SK-N-DZ (cell line): ENCODE measurements at regions not wholly inside any gene's neighbourhood (a gene's known extent, or its start where the extent isn't known, plus 50 kb on each side); places are given as distances from the start of the nearest gene placed in this dataset.
"Not testable (repeated sequence)": the region's sequence is repeated elsewhere in the genome, so short reads cannot be mapped to it uniquely, and the experiment has no call there.

Experiments used
- DNase-seq: peaks from one replicate; pipeline ENCODE4 v3.0.0-alpha.2; 2015; ENCODE audit warnings: low spot score

- DNase-seq, result no peak
Observed at GRCh38 chr5:51162245-51162644, 221.0 kb upstream of the ISL1 start.

GRCh38 chr5:51165621-51166020, 217.6 kb upstream of the ISL1 start:
- not testable (repeated sequence) for DNase-seq

GRCh38 chr5:51172903-51173626, 210.2 kb upstream of the ISL1 start:
- peak; percentile 73 for DNase-seq

- DNase-seq, result no peak
Observed at GRCh38 chr5:51181208-51181894, 201.9 kb upstream of the ISL1 start.

GRCh38 chr5:51185850-51186329, 197.4 kb upstream of the ISL1 start:
- peak; percentile 27 for DNase-seq

GRCh38 chr5:51188001-51188591, 195.2 kb upstream of the ISL1 start:
- DNase-seq, result peak; percentile 32

GRCh38 chr5:51194671-51195070, 188.6 kb upstream of the ISL1 start:
- no peak for DNase-seq

- no peak for DNase-seq
Observed at GRCh38 chr5:51201024-51201423, 182.2 kb upstream of the ISL1 start.

GRCh38 chr5:51201708-51202107, 181.5 kb upstream of the ISL1 start:
- no peak for DNase-seq

- no peak for DNase-seq
Observed at GRCh38 chr5:51202161-51202560, 181.1 kb upstream of the ISL1 start.

- DNase-seq, result no peak
Observed at GRCh38 chr5:51203598-51203997, 179.7 kb upstream of the ISL1 start.

GRCh38 chr5:51208296-51208695, 175.0 kb upstream of the ISL1 start:
- no peak for DNase-seq

- no peak for DNase-seq
Observed at GRCh38 chr5:51214746-51215145, 168.5 kb upstream of the ISL1 start.

GRCh38 chr5:51225789-51226742, 157.2 kb upstream of the ISL1 start:
- DNase-seq, result peak; percentile 60

- DNase-seq, result peak; percentile 35
Observed at GRCh38 chr5:51227963-51228470, 155.2 kb upstream of the ISL1 start.

GRCh38 chr5:51230336-51230735, 152.9 kb upstream of the ISL1 start:
- no peak for DNase-seq

- DNase-seq, result no peak
Observed at GRCh38 chr5:51242456-51242855, 140.8 kb upstream of the ISL1 start.

- DNase-seq, result not testable (repeated sequence)
Observed at GRCh38 chr5:51250957-51251356, 132.3 kb upstream of the ISL1 start.

- no peak for DNase-seq
Observed at GRCh38 chr5:51271261-51271660, 112.0 kb upstream of the ISL1 start.

GRCh38 chr5:51273021-51273420, 110.2 kb upstream of the ISL1 start:
- no peak for DNase-seq

GRCh38 chr5:51273871-51274270, 109.4 kb upstream of the ISL1 start:
- DNase-seq, result no peak
